HG02885 (cell line): ENCODE measurements at regions not wholly inside any gene's neighbourhood (a gene's known extent, or its start where the extent isn't known, plus 50 kb on each side); places are given as distances from the start of the nearest gene placed in this dataset.

Experiments
- ATAC-seq: cut with Tn5 transposase; IDR thresholded peaks from one replicate; pipeline ENCODE4 v1.9.1; 2021; ENCODE audit warnings: mild to moderate bottlenecking; ENCODE audit not compliant: unreplicated experiment, poor library complexity

DNA sequence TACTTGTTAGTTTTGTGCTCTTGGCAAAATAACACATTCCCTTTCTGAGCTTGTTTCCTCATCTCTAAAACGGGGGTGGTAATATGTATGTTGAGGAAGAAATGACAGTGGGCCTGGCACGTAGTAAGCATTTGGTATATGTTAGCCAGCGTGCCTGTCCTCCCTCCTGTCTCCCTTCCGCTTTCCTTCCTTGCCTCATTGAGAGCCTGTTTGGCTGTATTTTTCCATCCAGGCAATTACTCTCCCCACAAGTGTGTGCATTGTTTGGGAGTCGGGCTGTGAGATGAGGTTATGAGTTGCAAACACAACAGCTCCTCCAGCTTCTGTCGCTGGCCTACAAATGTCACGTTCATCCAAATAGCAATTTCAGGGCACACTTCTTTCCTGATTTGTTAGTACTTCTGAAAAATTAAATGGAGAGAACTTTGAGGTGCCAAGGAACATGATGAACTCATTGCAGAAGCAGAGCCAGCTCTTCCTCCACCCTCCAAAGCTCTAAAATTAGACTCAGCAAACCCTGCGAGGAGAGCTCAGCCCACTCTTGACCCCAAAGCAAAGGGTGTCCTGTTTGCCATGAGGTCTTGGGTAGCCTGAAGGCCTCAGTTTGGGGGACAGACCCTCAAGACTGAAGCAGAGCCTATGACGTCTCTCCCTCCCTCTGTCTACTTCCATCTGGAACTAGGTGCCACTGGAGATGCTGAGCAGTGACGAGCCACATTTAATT, 50.7 kb upstream of the TOX2 start:
- no peak for ATAC-seq

DNA sequence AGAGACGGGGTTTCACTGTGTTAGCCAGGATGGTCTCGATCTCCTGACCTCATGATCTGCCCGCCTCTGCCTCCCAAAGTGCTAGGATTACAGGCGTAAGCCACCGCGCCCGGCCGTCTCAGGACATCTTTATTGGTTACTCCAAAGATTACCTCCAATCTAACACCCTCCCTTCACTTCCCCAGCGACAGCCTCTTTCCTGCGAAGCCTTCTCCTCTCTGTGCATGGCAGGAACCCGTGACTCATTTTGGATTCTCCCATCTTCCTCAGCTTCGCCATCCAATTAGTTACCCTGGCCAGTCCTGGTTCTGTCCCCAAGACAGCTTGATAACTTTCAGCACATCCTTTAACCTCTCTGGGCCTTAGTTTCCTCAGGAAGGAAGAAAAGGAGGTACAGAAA, 51.3 kb upstream of the TOX2 start:
- no peak for ATAC-seq

DNA sequence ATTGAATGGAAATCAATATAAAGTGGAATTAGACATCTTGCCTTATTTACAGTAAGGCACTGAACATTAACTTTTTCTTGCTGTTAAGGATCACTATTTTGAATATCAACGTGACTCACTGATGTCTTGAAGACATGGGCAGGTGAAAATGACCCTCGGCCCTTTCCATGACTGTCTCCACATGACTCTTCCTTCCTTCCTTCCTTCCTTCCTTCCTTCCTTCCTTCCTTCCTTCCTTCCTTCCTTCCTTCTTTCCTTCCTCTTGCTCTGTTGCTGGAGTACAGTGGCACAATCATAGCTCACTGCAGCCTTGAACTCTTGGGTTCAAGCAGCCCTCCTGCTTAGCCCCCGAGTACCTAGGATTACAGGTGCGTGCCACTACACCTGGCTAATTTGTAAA, 52.2 kb upstream of the TOX2 start:
- no peak for ATAC-seq

GRCh38 chr20:43859994-43860393, 54.7 kb upstream of the TOX2 start:
- ATAC-seq = no peak

DNA sequence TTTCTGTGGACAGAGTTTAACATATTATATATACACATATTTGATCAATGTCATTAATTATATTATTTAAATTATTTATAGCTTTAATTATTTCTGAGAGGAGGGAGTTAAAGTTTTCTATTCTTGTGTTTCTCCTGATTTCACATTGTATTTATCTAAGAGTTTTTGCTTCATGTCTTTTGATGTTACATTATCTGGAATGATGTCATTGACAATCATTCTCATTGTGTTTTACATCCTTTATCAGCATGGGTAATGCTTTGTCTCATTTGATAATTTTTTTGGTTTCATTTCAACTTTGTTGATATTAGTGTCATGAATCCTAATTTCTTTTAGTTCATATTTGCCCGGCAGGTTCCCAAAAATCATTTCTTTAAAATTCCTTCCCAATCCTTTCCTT, 56.7 kb upstream of the TOX2 start:
- ATAC-seq = no peak

DNA sequence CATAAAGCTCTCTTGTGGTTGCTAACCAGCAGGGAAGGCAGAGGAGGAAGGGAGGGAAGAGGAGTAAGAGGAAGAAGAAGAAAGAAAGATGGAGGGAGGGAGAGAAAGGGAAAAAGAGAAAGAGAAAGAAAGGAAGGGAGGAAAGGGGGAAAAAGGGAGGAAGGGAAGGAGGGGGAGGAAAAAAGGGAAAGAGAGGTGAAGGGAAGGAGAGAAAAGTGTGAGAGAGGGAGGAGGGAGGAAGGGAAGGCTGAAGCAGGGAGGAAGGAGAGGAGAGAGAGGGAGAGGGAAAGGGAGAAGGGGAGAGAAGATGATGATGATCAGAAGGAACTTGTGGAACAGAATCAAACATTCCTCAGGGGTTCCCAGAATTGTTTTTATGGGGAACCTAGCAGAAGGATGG, 57.5 kb upstream of the TOX2 start:
- ATAC-seq = no peak

- no peak for ATAC-seq
These were observed 58.8 kb upstream of the TOX2 start for GRCh38 chr20:43855803-43856202.

DNA sequence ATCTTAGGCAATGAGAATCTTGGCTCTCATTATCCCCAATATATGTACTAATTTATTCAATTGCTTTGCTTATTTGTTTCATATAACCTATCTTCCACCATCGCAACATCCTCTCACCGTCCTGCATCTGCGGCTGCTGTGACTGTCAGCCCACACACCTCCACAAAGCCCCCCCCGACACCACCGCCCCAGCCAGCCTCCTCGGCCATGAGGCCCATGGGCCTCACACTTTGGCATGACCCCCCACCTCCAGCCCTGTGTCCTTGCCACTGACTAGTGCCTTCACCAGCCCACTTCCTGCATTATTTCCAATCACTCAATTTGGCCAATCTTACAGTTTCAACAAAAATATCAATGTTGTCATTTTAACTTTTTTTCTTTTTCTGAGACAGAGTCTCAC, 60.7 kb upstream of the TOX2 start:
- no peak for ATAC-seq

DNA sequence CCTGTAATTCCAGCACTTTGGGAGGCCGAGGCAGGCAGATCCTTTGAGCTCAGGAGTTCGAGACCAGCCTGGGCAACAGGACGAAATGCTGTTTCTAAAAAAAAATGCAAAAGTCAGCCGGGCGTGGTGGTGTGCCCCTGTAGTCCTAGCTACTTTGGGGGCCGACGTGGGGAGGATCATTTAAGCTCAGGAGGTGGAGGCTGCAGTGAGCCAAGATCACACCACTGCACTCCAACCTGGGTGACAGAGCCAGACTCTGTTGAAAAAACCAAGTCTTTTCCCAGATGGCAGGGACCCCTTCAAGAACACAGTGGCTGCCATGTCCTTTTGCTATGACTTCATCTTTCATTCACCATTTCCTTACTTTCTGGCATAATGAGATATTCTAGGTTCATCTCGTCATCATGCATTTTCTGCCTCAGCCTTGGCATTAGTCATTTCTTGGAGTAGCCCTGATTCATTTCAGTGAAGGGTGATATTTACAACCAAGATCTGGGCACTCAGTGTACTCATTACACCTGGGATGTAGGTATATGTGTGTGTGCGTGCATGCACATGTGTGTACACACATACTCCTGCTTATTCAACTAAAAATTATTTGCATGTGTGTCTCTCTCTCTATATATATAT, 61.4 kb upstream of the TOX2 start:
- no peak for ATAC-seq

GRCh38 chr20:43849496-43850186, 65.0 kb upstream of the TOX2 start:
- ATAC-seq = no peak

- ATAC-seq = no peak
These were observed 68.1 kb upstream of the TOX2 start for GRCh38 chr20:43846516-43846905.

GRCh38 chr20:43844778-43845614, 69.7 kb upstream of the TOX2 start:
- ATAC-seq = no peak

DNA sequence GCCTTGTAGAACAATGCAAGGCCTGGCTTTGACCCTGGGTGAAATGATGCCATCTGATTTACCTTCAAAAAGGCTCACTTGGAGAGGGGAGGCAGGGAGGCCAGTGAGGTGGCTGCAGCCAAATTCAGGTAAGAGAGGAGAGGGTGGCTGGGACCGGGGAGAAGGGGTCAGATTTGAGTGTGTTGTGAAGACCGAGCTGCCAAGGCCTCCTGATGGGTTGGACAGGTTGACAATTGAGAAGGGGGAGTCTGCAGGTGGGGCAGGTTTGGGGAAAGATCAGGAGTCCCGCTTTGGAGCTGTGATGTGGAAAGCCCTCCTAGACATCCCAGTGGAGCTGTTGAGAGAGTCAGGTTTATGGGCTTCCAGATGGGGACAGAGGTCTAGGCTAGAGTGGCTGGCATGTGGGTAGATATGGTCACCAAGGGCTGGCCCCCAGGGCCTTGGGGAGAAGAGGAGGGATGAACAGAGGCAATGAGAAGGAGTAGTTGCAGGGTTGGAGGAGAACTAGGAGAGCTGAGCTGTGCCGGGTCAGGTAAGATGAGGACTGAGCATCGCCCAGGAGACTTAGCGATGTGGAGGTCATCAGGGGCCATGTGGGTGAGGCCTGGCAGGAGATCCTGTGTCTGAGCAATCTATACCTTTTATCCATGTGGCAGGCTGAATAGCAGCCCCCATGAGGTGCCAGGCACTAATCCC, 70.5 kb upstream of the TOX2 start:
- no peak for ATAC-seq

DNA sequence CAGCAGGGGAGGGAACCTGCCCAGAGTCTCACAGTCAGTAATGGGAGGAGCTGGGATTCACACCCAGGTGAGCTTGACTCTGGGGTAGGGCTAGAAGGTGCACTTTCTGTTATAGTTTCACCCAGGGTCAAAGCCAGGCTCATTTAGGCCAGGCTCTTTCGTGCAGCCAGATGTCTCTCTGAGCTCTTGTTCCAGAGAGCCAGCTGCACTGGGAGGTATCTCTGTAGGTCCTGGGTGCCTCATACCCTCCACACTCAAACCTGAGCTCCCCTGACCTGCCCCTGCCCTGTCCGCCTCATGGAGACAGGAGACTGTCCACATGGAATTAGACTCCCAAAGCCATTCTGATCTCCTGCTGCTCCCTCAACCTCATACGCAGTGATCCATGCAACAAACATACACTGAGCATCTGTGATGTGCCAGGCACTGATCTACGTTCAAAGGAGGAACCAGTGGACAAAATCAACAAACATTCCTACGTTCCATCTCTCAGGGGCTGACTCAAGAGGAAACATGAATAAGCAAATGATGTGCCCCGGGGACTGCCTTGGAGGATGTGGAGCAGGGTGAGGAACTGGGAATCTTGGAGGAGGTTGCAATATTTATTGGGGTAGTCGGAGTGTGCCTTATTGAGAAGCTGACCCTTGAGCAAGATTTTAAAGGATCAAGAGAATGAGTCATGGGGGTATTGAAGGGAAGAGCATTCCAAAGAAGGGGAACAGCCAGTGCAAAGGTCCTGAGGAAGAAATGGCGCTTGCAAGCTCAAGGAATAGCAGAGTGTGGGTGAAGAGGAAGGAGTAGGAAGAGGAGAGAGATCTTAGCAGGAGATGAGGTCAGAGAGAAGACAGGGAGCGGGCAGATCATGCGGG, 71.3 kb upstream of the TOX2 start:
- no peak for ATAC-seq

GRCh38 chr20:43842126-43843020, 72.3 kb upstream of the TOX2 start:
- no peak for ATAC-seq

- no peak for ATAC-seq
These were observed 74.1 kb upstream of the TOX2 start for GRCh38 chr20:43840382-43841070.

DNA sequence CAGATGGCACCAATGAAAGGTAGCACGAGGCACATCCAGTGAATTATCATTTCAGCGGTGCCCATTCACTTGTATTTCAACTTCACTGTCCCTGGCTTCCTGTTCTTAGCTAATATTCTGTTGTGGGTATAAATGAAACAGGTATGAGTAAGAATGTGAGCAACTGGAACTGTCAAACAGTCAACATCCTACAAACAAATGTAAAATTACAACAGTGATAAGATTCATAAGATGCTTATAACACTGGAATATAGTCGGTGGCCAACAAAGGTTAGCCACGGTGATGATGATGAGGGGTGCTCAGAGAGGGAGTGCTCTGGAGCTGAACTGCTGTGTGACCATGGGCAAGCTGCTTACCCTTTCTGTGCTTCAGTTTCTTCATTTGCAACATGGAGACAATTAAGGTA, 74.9 kb upstream of the TOX2 start:
- ATAC-seq = no peak

DNA sequence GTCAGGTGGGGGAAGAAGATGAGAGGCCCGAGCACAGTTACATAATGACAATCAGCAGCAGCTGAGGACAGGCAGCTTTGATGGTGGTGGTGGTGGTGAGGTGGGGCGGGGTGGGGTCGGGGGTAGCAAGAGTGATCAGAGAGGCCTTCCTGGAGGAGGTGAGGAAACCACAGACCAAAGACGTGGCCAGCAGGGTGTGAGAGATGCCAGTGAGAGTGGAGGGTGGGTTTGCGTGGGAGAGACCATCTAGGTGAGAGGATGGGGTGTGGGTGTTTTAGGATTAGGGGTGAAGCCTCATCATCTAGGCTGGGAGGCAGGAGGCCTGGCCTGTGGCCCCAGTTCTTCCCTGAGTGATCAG, 76.0 kb upstream of the TOX2 start:
- ATAC-seq = no peak
